Sigmoid colon (tissue), 6 donors: ENCODE measurements at regions not wholly inside any gene's neighbourhood (a gene's known extent, or its start where the extent isn't known, plus 50 kb on each side); places are given as distances from the start of the nearest gene placed in this dataset.

Experiments
- DNase-seq: peaks from one replicate; pipeline ENCODE4 v3.0.0-alpha.2; 2019
- H3K27ac ChIP-seq, 4 donors: fragments of 200-600 bp; sonication (generic); one replicate each; pipeline ENCODE4 v1.5.1; 2016 to 2019; ENCODE audit warnings: mild to moderate bottlenecking in 1 of 4
- H3K27me3 ChIP-seq, 3 donors: fragments of 200-600 bp; sonication (generic); one replicate each; pipeline ENCODE4 v1.5.1; 2019; ENCODE audit warnings: mild to moderate bottlenecking in 1 of 3
- H3K36me3 ChIP-seq, 4 donors: fragments of 200-600 bp; sonication (generic); one replicate each; pipeline ENCODE4 v1.5.1; 2016 to 2019
- H3K4me1 ChIP-seq, 4 donors: fragments of 200-600 bp; sonication (generic); one replicate each; pipeline ENCODE4 v1.5.1; 2017 to 2019
- H3K4me3 ChIP-seq, 4 donors: fragments of 200-600 bp; sonication (generic); one replicate each; pipeline ENCODE4 v1.5.1; 2017 to 2019; ENCODE audit warnings: mild to moderate bottlenecking in 2 of 4, moderate library complexity in 1 of 4
- H3K9me3 ChIP-seq, 4 donors: fragments of 200-600 bp in 3 of 4; sonication (generic) in 3 of 4; one replicate each; pipeline versions ENCODE4 v1.5.1 to v1.6.1; 2013 to 2019
- CTCF ChIP-seq, 4 experiments: fragments of 450-650 bp in 3 of 4; fragments of 200-600 bp in 1 of 4; IDR thresholded peaks; one replicate each; pipeline ENCODE4 v1.5.1; 2016 to 2019; ENCODE audit warnings: antibody characterized with exemption in 4 of 4, mild to moderate bottlenecking in 3 of 4, moderate library complexity in 2 of 4
- EP300 ChIP-seq, 4 donors: sonication (generic); formaldehyde crosslinking; IDR thresholded peaks; one replicate each; pipeline ENCODE4 v1.6.1; 2017; ENCODE audit warnings: antibody characterized with exemption in 4 of 4
- POLR2A ChIP-seq, 2 donors: fragments of 450-650 bp; IDR thresholded peaks; one replicate each; pipeline ENCODE4 v1.6.1; 2016; ENCODE audit warnings: antibody characterized with exemption in 2 of 2, mild to moderate bottlenecking in 2 of 2, moderate library complexity in 2 of 2
- POLR2AphosphoS5 ChIP-seq, 4 donors: sonication (generic); formaldehyde crosslinking; IDR thresholded peaks; one replicate each; pipeline ENCODE4 v1.6.1; 2017; ENCODE audit warnings: antibody characterized with exemption in 4 of 4
- WGBS, 2 donors: extraction: QIAGEN DNeasy Blood & Tissue Kit; methylation state at CpG; one replicate each; pipeline ENCODE4 v1.1.7; 2013; 5-methylcytosine and 5-hydroxymethylcytosine counted together
- intact Hi-C: fragments of 100-400 bp; cut with DNase I; formaldehyde crosslinking; loops from one replicate; pipeline ENCODE4 v1.15.1; 2023
- donor health status: healthy with polysubstance abuse.
- donor health status: healthy.

- WGBS, 2 donors: 85 to 88% methylated on average over 14 of the region's 14 CpGs
Measured at GRCh38 chr20:48571949-48572847, 255.6 kb downstream of the PREX1 start.

GRCh38 chr20:48569679-48570078, 258.1 kb downstream of the PREX1 start:
- Histone ChIP-seq H3K27ac (no peak overlapping the region), H3K9me3 (no peaks in the 10 kb centered on the region), H3K4me3 (no peak overlapping the region), H3K27me3 (no peaks in the 10 kb centered on the region), H3K36me3 (no peaks in the 10 kb centered on the region), H3K4me1 (no peaks in the 10 kb centered on the region)
- TF ChIP-seq EP300 (IDR thresholded peaks at IDR 0.05) (no peak), POLR2AphosphoS5 (IDR thresholded peaks at IDR 0.05) (no peak), CTCF (IDR thresholded peaks at IDR 0.05) (no peak), POLR2A (IDR thresholded peaks at IDR 0.05) (no peak)
- intact Hi-C loops: no loop called here
- no peak for DNase-seq
- 77 to 82% methylated on average over 9 of the region's 9 CpGs for WGBS, 2 donors

More at GRCh38 chr20:48571949-48572847, 255.6 kb downstream of the PREX1 start:
- Histone ChIP-seq H3K4me3 (no peak overlapping the region), H3K4me1 (no peaks in the 10 kb centered on the region), H3K27me3 (no peaks in the 10 kb centered on the region), H3K9me3 (no peaks in the 10 kb centered on the region), H3K27ac (no peak overlapping the region), H3K36me3 (no peaks in the 10 kb centered on the region)
- DNase-seq: no peak
- TF ChIP-seq EP300 (IDR thresholded peaks at IDR 0.05) (no peak), POLR2AphosphoS5 (IDR thresholded peaks at IDR 0.05) (no peak), CTCF (IDR thresholded peaks at IDR 0.05) (no peak), POLR2A (IDR thresholded peaks at IDR 0.05) (no peak)
- intact Hi-C loops: no loop called here

GRCh38 chr20:48568520-48568919, 259.3 kb downstream of the PREX1 start:
- no peaks in the 10 kb centered on the region for H3K9me3 ChIP-seq
- TF ChIP-seq POLR2AphosphoS5 (IDR thresholded peaks at IDR 0.05) (no peak), POLR2A (IDR thresholded peaks at IDR 0.05) (no peak), EP300 (IDR thresholded peaks at IDR 0.05) (no peak)
- H3K4me3 ChIP-seq: no peak overlapping the region
- H3K27ac ChIP-seq: no peak overlapping the region
- no peaks in the 10 kb centered on the region for H3K36me3 ChIP-seq
- intact Hi-C loops: no loop called here
- no peak for DNase-seq
- 81 to 87% methylated on average over 5 of the region's 5 CpGs for WGBS, 2 donors
- H3K4me1 ChIP-seq: no peaks in the 10 kb centered on the region
- H3K27me3 ChIP-seq: no peaks in the 10 kb centered on the region

- no peak for DNase-seq
Measured at GRCh38 chr20:48567145-48567544, 260.7 kb downstream of the PREX1 start.

More at GRCh38 chr20:48567145-48567544, 260.7 kb downstream of the PREX1 start:
- no peaks in the 10 kb centered on the region for H3K4me1 ChIP-seq
- intact Hi-C loops: no loop called here
- H3K36me3 ChIP-seq: no peaks in the 10 kb centered on the region
- H3K4me3 ChIP-seq: no peak overlapping the region
- no peaks in the 10 kb centered on the region for H3K27me3 ChIP-seq
- H3K9me3 ChIP-seq: no peaks in the 10 kb centered on the region
- TF ChIP-seq POLR2AphosphoS5 (IDR thresholded peaks at IDR 0.05): no peak
- TF ChIP-seq POLR2A (IDR thresholded peaks at IDR 0.05): no peak
- no peak for TF ChIP-seq CTCF (IDR thresholded peaks at IDR 0.05)
- no peak for TF ChIP-seq EP300 (IDR thresholded peaks at IDR 0.05)
- whole genome bisulfite sequencing, 2 donors: 73 to 84% methylated on average over 5 of the region's 5 CpGs
- H3K27ac ChIP-seq: no peak overlapping the region
